Brain microvascular endothelial cell (primary cell): ENCODE measurements at regions not wholly inside any gene's neighbourhood (a gene's known extent, or its start where the extent isn't known, plus 50 kb on each side); places are given as distances from the start of the nearest gene placed in this dataset.

Experiments
- DNase-seq: peaks from one replicate; pipeline ENCODE4 v3.0.0-alpha.2; 2020
- H3K27ac ChIP-seq: fragments of 250-450 bp; sonication (Bioruptor Pico); 2 replicates; pipeline ENCODE4 v1.5.1; 2020; ENCODE audit warnings: mild to moderate bottlenecking, moderate library complexity
- H3K27me3 ChIP-seq: fragments of 250-450 bp; sonication (Bioruptor Pico); replicated peaks from 2 replicates; pipeline ENCODE4 v1.5.1; 2020; ENCODE audit warnings: mild to moderate bottlenecking
- H3K36me3 ChIP-seq: fragments of 250-450 bp; sonication (Bioruptor Pico); replicated peaks from 2 replicates; pipeline ENCODE4 v1.5.1; 2020; ENCODE audit warnings: mild to moderate bottlenecking
- H3K4me3 ChIP-seq: 2 replicates; pipeline ENCODE4 v1.5.1; 2011; ENCODE audit warnings: low read depth, mild to moderate bottlenecking, control low read depth, low read length, moderate library complexity
- CTCF ChIP-seq: IDR thresholded peaks from 2 replicates; pipeline ENCODE4 v1.5.1; 2011; ENCODE audit warnings: low read depth, mild to moderate bottlenecking, moderate library complexity, low read length, control low read depth, inconsistent platforms; ENCODE audit errors: missing control alignments
- in situ Hi-C: cut with HindIII; loops from 2 replicates; pipeline ENCODE4 v1.10.0; 2017; ENCODE audit warnings: low sequenced_read_pairs, low pct_ligation_motif_present

- no peaks in the 10 kb centered on the region for H3K27me3 ChIP-seq
- H3K36me3 ChIP-seq: no peaks in the 10 kb centered on the region
- no peak for TF ChIP-seq CTCF
- in situ Hi-C loops: no loop called here
- no peak overlapping the region for H3K4me3 ChIP-seq
- DNase-seq: no peak
- no peak overlapping the region for H3K27ac ChIP-seq
Measured at GRCh38 chr15:100707229-100707628, 104.8 kb downstream of the ASB7 start.

- in situ Hi-C loops: no loop called here
- DNase-seq: no peak
- no peak for TF ChIP-seq CTCF
- no peak overlapping the region for H3K27ac ChIP-seq
- H3K4me3 ChIP-seq: no peak overlapping the region
- H3K36me3 ChIP-seq: no peaks in the 10 kb centered on the region
- H3K27me3 ChIP-seq: no peaks in the 10 kb centered on the region
Measured at GRCh38 chr15:100708916-100709315, 106.5 kb downstream of the ASB7 start.

GRCh38 chr15:100710222-100710621 lies 107.8 kb downstream of the ASB7 start:
- DNase-seq: no peak
- Histone ChIP-seq H3K27me3 (no peaks in the 10 kb centered on the region), H3K4me3 (no peak overlapping the region), H3K36me3 (no peaks in the 10 kb centered on the region), H3K27ac (no peak overlapping the region)
- no peak for TF ChIP-seq CTCF
- in situ Hi-C loops: no loop called here

- no peak for TF ChIP-seq CTCF
Measured at GRCh38 chr15:100710744-100711515, 108.5 kb downstream of the ASB7 start.

GRCh38 chr15:100711516-100712021 lies 109.2 kb downstream of the ASB7 start:
- Histone ChIP-seq H3K36me3 (no peaks in the 10 kb centered on the region), H3K27me3 (no peaks in the 10 kb centered on the region), H3K27ac (no peak overlapping the region), H3K4me3 (no peak overlapping the region)
- in situ Hi-C loops: no loop called here
- no peak for TF ChIP-seq CTCF
- DNase-seq: no peak

More at GRCh38 chr15:100710744-100711515, 108.5 kb downstream of the ASB7 start:
- in situ Hi-C loops: no loop called here
- no peak for DNase-seq
- Histone ChIP-seq H3K27ac (no peak overlapping the region), H3K27me3 (no peaks in the 10 kb centered on the region), H3K36me3 (no peaks in the 10 kb centered on the region), H3K4me3 (no peak overlapping the region)
